Tibial nerve (tissue), 3 donors: ENCODE measurements at regions not wholly inside any gene's neighbourhood (a gene's known extent, or its start where the extent isn't known, plus 50 kb on each side); places are given as distances from the start of the nearest gene placed in this dataset.

Experiments used
- POLR2A ChIP-seq, 2 donors: fragments of 450-650 bp; IDR thresholded peaks; one replicate each; pipeline ENCODE4 v1.6.1; 2017; ENCODE audit warnings: antibody characterized with exemption in 2 of 2, mild to moderate bottlenecking in 2 of 2, moderate library complexity in 2 of 2
- TF ChIP-seq, protein P1 (sequence below), 5 experiments: fragments of 200-600 bp in 3 of 5; fragments of 450-650 bp in 2 of 5; sonication (generic) in 3 of 5; IDR thresholded peaks; one replicate each; pipeline ENCODE4 v1.5.1; 2016 to 2019; ENCODE audit warnings: antibody characterized with exemption in 5 of 5, mild to moderate bottlenecking in 3 of 5, moderate library complexity in 2 of 5

DNA sequence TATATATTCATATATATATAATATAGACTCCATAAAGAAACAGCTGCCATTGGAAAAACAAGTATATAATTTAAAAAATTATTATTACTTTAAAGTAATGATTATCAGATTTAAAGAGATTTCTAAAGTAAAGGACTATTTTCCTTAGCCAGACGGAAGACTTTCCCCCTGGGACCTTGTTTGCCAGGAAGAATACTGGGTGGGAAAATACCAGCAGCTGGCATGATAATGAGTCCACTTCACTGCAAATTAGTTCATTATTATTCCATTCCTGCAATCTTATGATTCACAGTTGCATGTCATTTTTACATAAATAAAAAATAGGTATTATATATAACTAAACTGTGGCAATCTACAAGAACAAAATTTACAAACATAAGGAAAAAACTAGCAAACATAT is 339.8 kb upstream of the CDH7 start:
- TF ChIP-seq, protein P1, sequence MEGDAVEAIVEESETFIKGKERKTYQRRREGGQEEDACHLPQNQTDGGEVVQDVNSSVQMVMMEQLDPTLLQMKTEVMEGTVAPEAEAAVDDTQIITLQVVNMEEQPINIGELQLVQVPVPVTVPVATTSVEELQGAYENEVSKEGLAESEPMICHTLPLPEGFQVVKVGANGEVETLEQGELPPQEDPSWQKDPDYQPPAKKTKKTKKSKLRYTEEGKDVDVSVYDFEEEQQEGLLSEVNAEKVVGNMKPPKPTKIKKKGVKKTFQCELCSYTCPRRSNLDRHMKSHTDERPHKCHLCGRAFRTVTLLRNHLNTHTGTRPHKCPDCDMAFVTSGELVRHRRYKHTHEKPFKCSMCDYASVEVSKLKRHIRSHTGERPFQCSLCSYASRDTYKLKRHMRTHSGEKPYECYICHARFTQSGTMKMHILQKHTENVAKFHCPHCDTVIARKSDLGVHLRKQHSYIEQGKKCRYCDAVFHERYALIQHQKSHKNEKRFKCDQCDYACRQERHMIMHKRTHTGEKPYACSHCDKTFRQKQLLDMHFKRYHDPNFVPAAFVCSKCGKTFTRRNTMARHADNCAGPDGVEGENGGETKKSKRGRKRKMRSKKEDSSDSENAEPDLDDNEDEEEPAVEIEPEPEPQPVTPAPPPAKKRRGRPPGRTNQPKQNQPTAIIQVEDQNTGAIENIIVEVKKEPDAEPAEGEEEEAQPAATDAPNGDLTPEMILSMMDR (IDR thresholded peaks at IDR 0.05) = no peak
- TF ChIP-seq POLR2A (IDR thresholded peaks at IDR 0.05) = no peak
